Duodenal mucosa (tissue), 2 donors: ENCODE measurements at regions not wholly inside any gene's neighbourhood (a gene's known extent, or its start where the extent isn't known, plus 50 kb on each side); places are given as distances from the start of the nearest gene placed in this dataset.

Source experiments
- H3K27ac ChIP-seq: one replicate; pipeline ENCODE4 v1.7.0; 2013; ENCODE audit warnings: low read depth, low read length
- H3K27me3 ChIP-seq, 2 donors: one replicate each; pipeline ENCODE4 v1.7.0; 2013; ENCODE audit warnings: low read length in 2 of 2, control low read depth in 1 of 2; ENCODE audit not compliant: insufficient read depth in 2 of 2, control insufficient read depth in 1 of 2
- H3K36me3 ChIP-seq, 2 donors: one replicate each; pipeline ENCODE4 v1.7.0; 2013; ENCODE audit warnings: low read length in 2 of 2, control low read depth in 1 of 2; ENCODE audit not compliant: insufficient read depth in 2 of 2, control insufficient read depth in 1 of 2
- H3K4me1 ChIP-seq, 2 donors: one replicate each; pipeline ENCODE4 v1.7.0; 2013; ENCODE audit warnings: low read length in 2 of 2, control low read depth in 1 of 2; ENCODE audit not compliant: insufficient read depth in 2 of 2, control insufficient read depth in 1 of 2
- H3K4me3 ChIP-seq, 2 donors: one replicate each; pipeline ENCODE4 v1.7.0; 2013; ENCODE audit warnings: low read length in 2 of 2, low read depth in 1 of 2
- H3K9ac ChIP-seq, 2 donors: one replicate each; pipeline ENCODE4 v1.7.0; 2013; ENCODE audit warnings: low read length in 2 of 2, low read depth in 1 of 2
- H3K9me3 ChIP-seq, 2 donors: one replicate each; pipeline ENCODE4 v1.7.0; 2013; ENCODE audit warnings: low read length in 2 of 2, control low read depth in 1 of 2; ENCODE audit not compliant: control insufficient read depth in 1 of 2

DNA sequence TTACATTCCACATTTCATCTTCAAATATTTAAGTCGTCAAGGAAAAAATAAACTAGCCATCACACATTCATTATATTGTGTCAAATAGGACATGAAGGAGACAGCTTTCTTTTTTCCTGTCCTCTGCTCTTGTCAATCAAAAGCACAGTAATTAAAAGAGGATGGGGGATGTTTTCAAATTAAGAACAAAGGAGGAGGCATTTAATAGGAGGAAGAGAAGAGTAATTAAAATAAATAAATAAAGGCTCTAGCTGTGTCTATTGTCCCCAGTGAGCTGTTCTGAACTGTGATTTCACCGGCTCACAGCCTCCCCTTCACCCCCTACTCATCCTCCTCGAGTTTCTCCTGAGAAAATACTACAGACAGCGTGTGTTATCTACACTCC lies 1377.1 kb upstream of the PIK3C3 start:
- Histone ChIP-seq H3K36me3 (no peaks in the 10 kb centered on the region), H3K27ac (no peak overlapping the region), H3K9ac (no peak overlapping the region), H3K9me3 (no peaks in the 10 kb centered on the region), H3K4me3 (no peak overlapping the region), H3K4me1 (no peaks in the 10 kb centered on the region), H3K27me3 (no peaks in the 10 kb centered on the region)

DNA sequence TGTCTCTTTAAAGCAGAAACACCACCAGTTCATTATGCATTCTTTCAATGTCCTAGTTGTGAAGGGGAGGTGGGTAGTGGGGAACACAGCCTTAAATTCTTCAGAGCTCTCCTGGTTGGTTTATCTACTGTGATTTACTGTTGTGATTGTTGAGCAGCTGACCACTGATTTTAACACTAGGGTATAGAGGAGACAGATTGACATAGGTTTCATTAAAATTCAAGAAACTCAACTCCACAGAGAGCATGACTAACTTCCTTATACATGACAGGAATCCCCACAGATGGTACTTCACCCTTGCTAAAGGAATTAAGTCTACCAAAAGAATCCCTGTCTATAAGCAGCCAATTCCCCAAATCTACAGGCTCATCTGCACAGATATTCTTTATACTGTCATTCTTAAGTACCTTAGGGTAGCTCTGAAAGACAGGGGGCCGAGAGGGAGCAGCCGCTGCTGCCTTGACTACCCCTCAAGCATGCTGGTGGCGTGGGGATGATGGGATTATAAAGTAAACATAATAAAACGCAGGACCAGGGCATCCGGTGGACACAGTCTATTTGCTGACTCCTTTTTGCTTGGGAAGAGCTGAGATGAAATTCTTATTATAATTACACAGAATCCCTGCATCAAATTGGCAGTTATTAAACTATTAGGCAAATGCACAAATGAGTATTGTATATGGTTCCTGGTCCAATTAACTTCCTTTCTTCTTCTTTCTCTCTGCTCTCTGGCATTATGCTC lies 1377.6 kb upstream of the PIK3C3 start:
- Histone ChIP-seq H3K4me1 (no peaks in the 10 kb centered on the region), H3K9me3 (no peaks in the 10 kb centered on the region), H3K27me3 (no peaks in the 10 kb centered on the region), H3K36me3 (no peaks in the 10 kb centered on the region), H3K27ac (no peak overlapping the region), H3K9ac (no peak overlapping the region), H3K4me3 (no peak overlapping the region)

DNA sequence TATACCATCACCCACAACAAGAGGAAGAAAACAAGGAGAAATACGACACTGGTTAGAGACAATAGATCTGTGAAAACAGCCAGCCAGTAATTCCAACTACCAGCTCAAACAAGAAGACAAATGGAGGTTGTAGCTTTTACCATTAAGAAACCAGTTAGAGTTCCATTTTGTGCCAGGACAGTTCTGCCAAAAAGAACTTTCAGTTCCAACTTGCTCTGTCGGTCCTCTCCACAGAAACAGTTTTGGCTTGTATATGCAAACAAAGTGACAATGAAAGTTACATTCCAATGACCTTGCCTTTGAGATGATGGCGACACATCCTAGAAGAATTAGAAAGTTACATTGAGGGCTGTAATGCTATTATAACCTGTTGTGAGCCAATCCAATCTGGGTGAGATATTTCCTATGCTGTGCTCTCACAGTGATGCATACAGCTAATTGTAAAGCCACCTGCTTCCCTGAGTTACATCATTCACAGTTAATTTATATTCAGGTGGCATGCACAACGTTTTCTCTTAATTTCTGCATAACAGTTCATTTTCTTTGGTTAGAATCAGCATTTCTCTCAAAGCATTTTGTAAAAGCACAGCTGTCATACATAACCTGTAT lies 1378.4 kb upstream of the PIK3C3 start:
- H3K27ac ChIP-seq = no peak overlapping the region
- H3K9ac ChIP-seq = no peak overlapping the region
- H3K27me3 ChIP-seq = no peaks in the 10 kb centered on the region
- H3K4me3 ChIP-seq = no peak overlapping the region
- no peaks in the 10 kb centered on the region for H3K36me3 ChIP-seq
- no peaks in the 10 kb centered on the region for H3K4me1 ChIP-seq
- H3K9me3 ChIP-seq = no peaks in the 10 kb centered on the region

DNA sequence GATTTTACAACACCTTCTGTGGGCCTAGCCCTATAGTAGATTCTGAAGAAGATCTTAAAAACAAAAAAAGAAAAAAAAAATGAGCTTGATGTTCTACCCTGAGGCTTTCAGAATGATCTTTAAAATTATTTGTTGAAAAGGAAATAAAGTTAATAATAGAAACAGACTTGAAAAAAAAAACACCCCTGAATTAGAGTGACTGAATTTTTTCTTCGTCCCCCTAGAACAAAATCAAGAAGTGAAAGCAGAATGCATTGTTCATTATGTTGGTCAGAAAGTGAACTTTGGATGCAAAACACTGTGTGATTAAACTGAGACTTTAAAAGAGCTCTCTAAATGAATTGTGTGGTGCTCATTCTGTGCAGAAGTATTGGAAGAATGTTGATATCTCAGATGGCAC lies 1384.4 kb upstream of the PIK3C3 start:
- no peak overlapping the region for H3K9ac ChIP-seq
- no peaks in the 10 kb centered on the region for H3K4me1 ChIP-seq
- no peaks in the 10 kb centered on the region for H3K36me3 ChIP-seq
- H3K27ac ChIP-seq = no peak overlapping the region
- no peaks in the 10 kb centered on the region for H3K9me3 ChIP-seq
- no peak overlapping the region for H3K4me3 ChIP-seq
- no peaks in the 10 kb centered on the region for H3K27me3 ChIP-seq

DNA sequence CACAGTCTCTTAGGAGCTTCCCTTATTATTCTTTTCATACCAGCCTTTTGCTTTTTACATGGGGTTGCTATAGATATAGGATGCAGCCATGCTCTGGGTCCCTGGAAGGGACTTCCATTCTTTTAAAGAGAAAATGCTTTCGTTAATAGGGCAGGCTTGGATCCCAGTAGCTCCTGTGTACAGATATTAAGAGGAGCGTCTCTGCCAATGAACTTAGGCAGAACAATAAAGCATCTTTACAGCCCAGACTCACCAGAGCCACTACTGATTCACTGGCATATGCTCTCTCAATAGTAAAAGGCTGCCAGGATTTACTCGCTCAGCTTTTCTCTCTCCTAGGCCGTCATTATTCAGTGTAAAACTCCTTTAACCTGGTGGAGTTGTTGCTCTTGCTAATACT lies 1385.4 kb upstream of the PIK3C3 start:
- Histone ChIP-seq H3K36me3 (no peaks in the 10 kb centered on the region), H3K9me3 (no peaks in the 10 kb centered on the region), H3K27ac (no peak overlapping the region), H3K27me3 (no peaks in the 10 kb centered on the region), H3K4me1 (no peaks in the 10 kb centered on the region), H3K4me3 (no peak overlapping the region), H3K9ac (no peak overlapping the region)

DNA sequence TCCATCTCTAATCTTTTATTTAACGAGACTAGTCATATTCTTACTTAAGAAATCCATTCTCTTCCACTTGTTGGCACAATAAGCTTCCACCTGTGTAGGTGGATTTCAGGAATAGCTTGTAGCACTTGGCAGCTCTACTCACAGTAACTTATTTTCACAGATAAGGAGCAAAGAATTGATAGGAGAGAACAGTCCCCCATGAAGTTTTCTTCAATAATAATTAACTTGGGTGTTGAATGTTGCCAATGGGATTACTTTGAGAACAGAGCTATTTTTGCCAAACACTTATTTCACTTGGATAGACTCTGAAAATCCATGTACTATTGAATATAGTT lies 1388.6 kb upstream of the PIK3C3 start:
- H3K9ac ChIP-seq = no peak overlapping the region
- H3K9me3 ChIP-seq = peaks cover 0 to 3% of the 10 kb centered on the region in 2 donors
- H3K4me1 ChIP-seq = no peaks in the 10 kb centered on the region
- no peaks in the 10 kb centered on the region for H3K27me3 ChIP-seq
- H3K36me3 ChIP-seq = no peaks in the 10 kb centered on the region
- H3K4me3 ChIP-seq = no peak overlapping the region
- no peak overlapping the region for H3K27ac ChIP-seq

DNA sequence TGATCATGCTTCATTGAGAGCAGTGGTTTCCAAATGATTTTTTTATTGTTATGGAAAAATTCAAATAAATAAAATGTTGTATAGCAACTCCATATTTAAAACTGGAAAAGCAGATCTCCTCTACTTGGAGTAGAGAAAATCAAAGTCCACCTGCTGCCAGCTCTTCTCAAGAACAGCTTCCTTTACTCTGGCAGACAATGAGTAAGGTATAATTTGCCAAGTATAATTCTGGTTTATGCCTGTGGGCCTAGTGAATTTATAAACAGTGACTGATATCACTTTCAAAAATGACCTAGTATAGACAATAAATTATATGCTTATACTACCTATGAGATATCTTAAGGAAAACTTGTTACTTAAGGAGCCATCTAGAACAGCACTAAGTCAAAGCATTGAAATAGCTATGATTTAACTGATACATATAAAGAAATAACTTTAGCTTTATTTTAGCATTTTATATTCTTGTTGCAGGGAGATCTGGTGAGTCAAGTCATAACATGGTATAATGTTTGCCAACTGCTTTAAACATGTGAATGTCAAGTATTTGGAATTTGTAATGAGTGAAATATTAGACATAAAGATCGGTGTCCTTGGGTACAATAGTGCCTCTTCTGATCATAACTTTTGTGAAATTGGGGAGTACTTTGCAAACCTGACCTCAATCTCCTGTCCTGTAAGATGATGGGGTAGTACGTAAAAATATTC lies 1389.1 kb upstream of the PIK3C3 start:
- Histone ChIP-seq H3K9ac (no peak overlapping the region), H3K4me1 (no peaks in the 10 kb centered on the region), H3K27me3 (no peaks in the 10 kb centered on the region), H3K27ac (no peak overlapping the region), H3K36me3 (no peaks in the 10 kb centered on the region), H3K4me3 (no peak overlapping the region), H3K9me3 (peaks cover 0 to 3% of the 10 kb centered on the region in 2 donors)

DNA sequence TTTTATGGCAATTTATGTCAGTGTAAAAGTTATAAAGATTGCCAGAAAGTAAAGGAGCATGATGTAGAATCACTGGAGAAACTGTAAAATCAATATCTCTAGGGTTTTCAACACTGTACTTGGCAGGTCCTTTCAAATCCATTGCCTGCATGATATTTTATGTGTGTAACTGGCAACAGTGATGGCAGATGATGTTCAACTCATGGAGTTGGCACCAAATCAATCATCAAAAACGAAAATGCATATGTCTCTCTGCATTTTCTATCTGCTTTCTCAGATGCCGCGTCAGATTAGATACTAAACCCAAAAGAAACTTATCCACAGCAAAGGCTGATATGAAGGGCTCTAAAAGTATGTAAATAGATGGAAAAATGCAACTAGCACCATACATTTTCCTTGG lies 1395.5 kb upstream of the PIK3C3 start:
- Histone ChIP-seq H3K9me3 (peaks cover 0 to 3% of the 10 kb centered on the region in 2 donors), H3K36me3 (no peaks in the 10 kb centered on the region), H3K4me1 (no peaks in the 10 kb centered on the region), H3K27ac (no peak overlapping the region), H3K4me3 (no peak overlapping the region), H3K27me3 (no peaks in the 10 kb centered on the region), H3K9ac (no peak overlapping the region)

DNA sequence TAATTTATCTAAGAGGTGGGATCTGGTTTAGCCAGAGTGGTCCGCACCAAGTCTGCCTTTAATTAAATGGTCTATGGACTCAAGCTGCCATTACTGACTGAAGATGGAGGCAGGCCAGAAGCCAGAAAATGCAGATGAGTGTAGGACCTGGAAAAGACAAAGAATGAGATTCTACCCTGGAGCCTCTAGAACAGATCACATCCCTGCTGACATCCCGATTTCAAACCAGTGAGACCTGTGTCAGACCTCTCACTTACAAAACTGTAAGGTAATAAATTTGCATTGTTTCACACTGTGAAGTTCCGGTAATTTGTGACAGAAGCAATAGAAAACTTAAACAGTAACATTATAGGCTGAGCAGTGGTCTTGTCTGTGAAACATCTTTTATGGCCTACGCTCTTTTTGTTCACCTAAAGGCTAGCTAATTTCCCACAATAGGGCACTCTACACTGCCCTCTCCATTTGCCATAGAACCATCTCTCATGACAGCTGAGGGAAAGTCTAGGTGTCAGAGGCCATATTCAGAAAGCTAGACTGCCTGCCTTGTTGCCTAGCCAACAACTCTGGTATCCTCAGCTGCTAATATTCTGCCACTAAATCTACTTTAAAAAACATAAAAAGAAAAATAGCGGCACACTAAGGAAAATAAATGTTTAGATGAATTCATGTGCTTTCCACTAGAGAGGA lies 1396.2 kb upstream of the PIK3C3 start:
- H3K36me3 ChIP-seq = no peaks in the 10 kb centered on the region
- H3K27ac ChIP-seq = no peak overlapping the region
- peaks cover 0 to under 1% of the 10 kb centered on the region in 2 donors for H3K9me3 ChIP-seq
- no peak overlapping the region for H3K4me3 ChIP-seq
- H3K9ac ChIP-seq = no peak overlapping the region
- no peaks in the 10 kb centered on the region for H3K4me1 ChIP-seq
- H3K27me3 ChIP-seq = no peaks in the 10 kb centered on the region

DNA sequence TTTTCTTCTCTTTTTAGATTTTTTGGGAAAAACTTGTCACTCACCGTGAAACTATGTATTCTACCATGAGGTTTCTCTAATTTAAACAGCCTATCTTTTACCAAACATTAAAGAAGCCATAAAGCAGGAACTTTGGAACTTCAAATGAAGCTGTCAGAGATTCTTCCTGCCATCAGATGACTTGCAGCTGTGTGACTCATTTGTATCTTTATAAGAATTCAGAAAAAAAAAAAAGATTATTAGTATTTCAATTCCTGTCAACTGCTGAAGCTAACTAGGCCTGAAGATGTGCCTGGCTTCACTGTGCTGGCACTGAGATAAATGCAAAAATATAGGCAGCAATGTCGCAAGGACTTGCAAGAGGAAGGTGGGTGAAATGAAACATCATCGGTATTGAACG lies 1399.1 kb upstream of the PIK3C3 start:
- no peak overlapping the region for H3K27ac ChIP-seq
- H3K4me3 ChIP-seq = no peak overlapping the region
- H3K36me3 ChIP-seq = no peaks in the 10 kb centered on the region
- peaks cover under 1 to 5% of the 10 kb centered on the region in 2 donors for H3K9me3 ChIP-seq
- H3K9ac ChIP-seq = no peak overlapping the region
- H3K4me1 ChIP-seq = no peaks in the 10 kb centered on the region
- no peaks in the 10 kb centered on the region for H3K27me3 ChIP-seq
